NCI-H1092 (cell line): ENCODE measurements at regions not wholly inside any gene's neighbourhood (a gene's known extent, or its start where the extent isn't known, plus 50 kb on each side); places are given as distances from the start of the nearest gene placed in this dataset.
"Not testable (repeated sequence)": the region's sequence is repeated elsewhere in the genome, so short reads cannot be mapped to it uniquely, and the experiment has no call there.

Experiments used
- DNase-seq: peaks from one replicate; lab custom pipeline; 2025; lab: John Stamatoyannopoulos, UW

DNA sequence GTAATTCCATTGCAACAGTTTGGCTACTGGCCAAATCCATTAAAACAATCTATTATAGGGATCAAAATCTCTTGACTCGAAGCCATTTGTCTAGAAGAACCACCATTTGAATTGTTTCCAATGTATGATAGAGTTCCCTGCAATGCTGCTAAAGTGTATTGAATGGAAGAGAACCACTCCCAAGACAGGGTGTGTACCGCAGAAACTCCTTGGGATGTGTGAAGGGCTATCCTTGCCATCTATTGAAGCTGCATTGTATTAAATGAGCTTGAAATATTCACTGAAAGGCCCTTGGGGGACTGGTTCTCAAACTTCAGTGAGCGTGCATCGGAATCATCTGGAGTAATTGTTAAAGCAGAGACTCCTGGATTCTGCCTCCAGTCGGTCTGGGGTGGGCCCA is 260.4 kb upstream of the MEIS1 start:
- no peak for DNase-seq

GRCh38 chr2:66173645-66174044 is 261.3 kb upstream of the MEIS1 start:
- DNase-seq, result no peak

DNA sequence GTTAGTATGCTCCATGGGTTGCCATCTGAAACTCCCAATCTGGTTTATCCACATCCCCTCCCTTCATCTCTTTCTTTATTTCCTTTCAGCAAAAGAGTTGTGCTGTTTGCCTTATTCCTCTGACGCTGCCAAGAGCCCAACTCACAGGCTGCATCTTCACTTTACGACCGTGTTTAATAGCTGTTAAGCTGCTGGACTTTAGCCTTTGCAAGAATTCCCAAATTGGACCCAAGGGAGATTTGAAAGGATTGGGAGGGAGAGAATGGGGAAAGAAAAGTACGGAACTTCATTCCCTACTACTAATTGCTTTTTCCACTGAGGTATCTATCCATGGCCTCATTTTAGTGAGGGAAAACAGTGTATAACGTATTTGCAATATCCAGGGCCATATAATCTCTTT is 263.4 kb upstream of the MEIS1 start:
- DNase-seq, result no peak

GRCh38 chr2:66170744-66171330 is 264.1 kb upstream of the MEIS1 start:
- DNase-seq, result no peak

- DNase-seq, result no peak
Measured at GRCh38 chr2:66169076-66169475, 265.8 kb upstream of the MEIS1 start.

- no peak for DNase-seq
Measured at GRCh38 chr2:66164470-66164869, 270.5 kb upstream of the MEIS1 start.

DNA sequence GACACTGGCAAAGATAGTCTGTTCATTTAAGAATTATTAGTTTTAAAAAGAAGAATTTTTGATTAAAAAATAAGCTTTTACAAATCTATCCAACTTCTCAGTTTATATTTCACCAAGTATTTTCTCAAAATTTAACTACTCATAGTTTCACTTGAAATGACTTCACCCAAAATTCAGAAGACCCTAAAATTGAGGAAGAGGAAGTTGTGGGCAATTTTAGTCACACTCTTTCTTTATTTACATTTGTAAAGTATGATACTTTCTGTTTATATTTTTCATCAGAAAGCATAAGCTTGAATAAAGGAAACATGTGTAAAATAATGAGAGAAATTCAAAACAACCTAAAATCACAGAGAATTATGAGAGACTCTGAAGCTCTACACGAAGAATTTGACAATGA is 278.8 kb upstream of the MEIS1 start:
- DNase-seq, result no peak

GRCh38 chr2:66153941-66154340 is 281.0 kb upstream of the MEIS1 start:
- DNase-seq, result no peak

DNA sequence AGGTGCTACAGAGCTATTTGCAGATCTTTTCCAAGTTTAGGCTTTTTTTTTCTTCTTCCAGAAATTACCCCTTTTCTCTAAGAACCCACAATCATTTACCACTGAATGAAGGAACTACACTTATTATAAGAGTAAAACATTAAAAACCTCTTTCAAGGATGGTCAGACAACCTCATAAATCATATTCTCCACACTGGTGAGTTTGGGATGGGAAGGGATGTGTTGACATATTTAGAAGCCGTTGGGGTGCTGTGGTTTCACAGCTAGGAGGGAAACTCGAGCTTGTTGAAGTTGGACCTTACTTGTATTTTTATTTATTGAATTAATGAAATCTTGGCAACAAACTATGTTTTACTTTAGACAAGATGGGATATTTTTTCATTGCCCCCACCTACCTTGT is 289.4 kb upstream of the MEIS1 start:
- no peak for DNase-seq

DNA sequence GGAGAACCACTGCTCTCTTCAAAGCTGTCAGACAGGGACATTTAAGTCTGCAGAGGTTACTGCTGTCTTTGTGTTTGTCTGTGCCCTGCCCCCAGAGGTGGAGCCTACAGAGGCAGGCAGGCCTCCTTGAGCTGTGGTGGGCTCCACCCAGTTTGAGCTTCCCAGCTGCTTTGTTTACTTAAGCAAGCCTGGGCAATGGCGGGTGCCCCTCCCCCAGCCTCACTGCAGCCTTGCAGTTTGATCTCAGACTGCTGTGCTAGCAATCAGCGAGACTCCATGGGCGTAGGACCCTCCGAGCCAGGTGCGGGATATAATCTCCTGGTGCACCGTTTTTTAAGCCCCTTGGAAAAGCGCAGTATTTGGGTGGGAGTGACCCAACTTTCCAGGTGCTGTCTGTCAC is 290.6 kb upstream of the MEIS1 start:
- not testable (repeated sequence) for DNase-seq

DNA sequence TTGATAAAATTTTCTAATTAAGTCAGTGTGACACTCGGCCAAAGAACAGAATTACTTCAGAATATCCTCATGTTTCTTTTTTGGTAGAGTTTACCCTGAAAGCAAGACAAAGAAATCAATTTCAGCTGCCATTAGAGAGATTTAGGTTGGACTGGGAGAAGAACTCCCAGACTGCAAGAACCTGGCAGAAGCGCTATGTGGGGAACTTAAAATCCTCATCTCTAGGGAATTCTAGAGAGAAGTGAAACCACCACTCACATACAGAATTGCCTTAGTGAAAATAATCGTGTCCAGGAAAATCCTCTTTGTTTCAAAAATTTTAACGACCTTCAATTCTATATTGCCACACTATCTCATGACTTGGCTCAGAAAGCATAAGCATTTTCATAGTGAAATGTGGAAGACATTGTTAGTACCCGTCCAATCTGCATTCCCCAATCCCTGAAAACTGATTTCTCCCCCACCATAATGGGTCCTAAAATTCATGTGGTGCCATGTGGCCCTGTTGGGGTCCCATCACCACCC is 297.3 kb upstream of the MEIS1 start:
- DNase-seq, result no peak

- no peak for DNase-seq
Measured at GRCh38 chr2:66134138-66134701, 300.7 kb upstream of the MEIS1 start.

DNA sequence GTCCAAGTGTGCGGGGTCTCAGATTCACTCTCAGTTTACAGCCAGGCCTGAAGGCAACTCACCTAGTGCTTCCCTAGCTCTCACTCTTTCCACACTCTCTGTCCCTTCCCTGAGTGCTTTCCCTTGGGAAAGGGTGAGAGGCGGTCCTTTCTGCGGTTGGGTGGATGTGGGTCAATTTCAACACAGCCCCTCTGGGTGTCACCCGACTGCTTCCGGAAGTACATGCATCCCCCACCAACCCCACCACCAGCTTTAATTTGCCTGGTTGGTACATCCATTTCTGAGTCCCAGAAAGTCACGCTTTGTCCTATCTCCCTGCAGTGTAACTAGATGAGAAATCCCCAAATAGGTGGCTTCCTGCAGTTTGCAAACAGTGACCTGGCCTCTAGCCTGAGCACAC is 307.3 kb upstream of the MEIS1 start:
- DNase-seq, result no peak

GRCh38 chr2:66127061-66127460 is 307.9 kb upstream of the MEIS1 start:
- no peak for DNase-seq

DNA sequence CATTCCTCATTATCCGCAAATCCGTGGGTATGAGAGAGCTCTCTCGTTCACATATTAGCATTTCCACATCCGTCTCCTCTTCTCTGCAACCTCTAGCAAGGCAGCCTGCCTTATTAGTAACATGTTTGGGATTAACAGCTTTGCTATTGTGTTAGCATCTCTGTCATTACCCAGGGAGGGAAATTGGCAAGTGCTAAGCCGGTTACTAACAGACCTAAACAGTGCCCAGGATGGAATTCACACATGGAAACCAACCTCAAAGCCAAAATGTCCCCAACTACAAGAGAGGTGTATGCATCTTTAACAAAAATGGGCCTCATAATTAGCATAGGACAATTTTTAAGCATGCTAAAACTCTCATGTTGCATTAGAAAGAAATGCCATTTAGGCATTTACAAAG is 309.0 kb upstream of the MEIS1 start:
- DNase-seq, result no peak

- DNase-seq, result no peak
Measured at GRCh38 chr2:66122516-66122915, 312.4 kb upstream of the MEIS1 start.

GRCh38 chr2:66121946-66122345 is 313.0 kb upstream of the MEIS1 start:
- no peak for DNase-seq

DNA sequence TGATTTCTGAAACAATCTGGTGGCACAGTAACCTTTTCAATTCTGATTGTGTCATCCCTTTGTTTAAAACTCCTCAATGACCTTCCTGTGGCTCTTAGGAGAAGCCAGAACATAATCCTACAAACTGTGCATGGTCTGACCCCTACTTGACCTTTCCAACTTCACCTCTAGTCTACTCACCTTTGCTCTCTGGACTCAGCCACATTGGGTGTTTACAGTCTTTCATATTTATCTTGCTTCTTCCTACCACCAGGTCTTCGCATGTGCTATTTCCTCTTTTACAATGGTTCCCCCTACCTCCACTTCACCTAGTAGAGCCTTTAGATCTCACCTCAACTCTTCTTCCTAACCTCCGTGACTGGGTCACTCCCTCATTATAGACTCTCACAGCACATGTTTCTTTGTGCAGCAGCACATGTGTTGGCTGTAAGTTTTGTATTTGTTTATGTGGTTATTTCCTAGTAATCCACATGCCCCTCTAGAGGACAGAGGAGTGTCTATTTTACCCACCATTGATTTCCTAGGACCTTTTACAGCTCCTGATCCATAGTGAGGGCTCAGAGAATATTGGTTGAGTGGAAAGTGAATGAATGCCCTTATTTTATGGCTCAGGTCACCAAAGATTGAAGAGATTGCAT is 320.8 kb upstream of the MEIS1 start:
- DNase-seq, result no peak

- no peak for DNase-seq
Measured at GRCh38 chr2:66111706-66112105, 323.2 kb upstream of the MEIS1 start.

DNA sequence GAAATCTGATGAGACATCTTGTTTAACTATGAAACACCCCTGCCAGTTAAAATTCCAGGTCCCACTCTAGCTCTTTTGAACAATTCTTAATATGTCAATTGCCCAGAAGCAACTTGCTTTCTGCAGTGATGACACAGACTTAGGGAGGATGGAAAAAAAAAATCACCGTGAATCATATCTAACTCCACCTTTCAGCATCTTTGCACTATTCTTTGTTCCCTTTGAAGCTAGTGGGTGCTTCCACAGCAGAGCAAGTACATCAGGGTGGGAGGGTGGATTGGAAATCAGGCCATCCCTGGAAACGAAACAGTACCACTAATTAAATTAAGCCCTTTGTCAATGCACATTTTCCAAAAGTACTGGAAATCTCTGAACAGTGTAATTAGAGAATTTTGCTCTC is 324.3 kb upstream of the MEIS1 start:
- no peak for DNase-seq

GRCh38 chr2:66110086-66110485 is 324.8 kb upstream of the MEIS1 start:
- DNase-seq, result no peak

GRCh38 chr2:66109419-66109818 is 325.5 kb upstream of the MEIS1 start:
- DNase-seq, result no peak

- no peak for DNase-seq
Measured at GRCh38 chr2:66105066-66105753, 329.7 kb upstream of the MEIS1 start.
